ENCODE measurements at regions not wholly inside any gene's neighbourhood (a gene's known extent, or its start where the extent isn't known, plus 50 kb on each side); places are given as distances from the start of the nearest gene placed in this dataset.

DNA sequence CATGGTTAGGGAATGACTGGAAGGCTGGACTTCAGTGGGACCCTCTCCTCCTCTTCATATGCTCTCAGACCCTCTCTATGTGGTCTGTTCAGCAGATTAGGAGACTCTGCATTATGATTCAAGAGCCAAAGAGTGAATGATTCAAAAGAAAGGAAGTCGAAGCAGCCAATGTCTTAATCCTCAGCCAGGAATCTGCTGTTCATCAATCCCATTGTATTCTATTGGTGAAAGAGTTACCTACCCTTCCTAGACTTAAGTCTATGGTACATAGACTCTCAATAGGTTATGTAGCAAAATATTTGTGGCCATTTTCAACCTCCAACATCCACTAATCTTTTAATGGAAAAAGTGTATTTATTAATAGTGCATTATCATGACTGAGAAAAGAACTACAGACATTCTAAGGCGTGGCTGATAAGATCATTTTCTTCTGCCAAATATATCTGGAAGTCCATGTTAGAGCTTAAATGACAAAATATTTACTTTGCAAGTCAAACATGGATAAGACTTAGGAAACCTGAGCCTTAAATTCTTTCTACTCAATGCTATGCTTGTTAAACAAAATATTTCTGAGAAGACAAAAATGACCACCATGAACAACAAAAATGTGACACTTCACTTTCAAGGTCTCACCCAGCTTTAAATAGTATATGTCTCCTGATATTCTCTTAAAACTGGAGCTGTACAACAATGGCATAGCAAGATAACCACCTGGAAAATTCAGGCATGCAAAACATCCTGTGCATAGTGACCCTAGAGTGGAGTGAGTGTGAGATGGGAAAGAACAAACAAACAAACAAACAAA is 1100.6 kb downstream of the GALC start (continued):
- TF ChIP-seq SOX6 (IDR thresholded peaks at IDR 0.05) (no peak), SOX6 (CRISPR knock-in tag; IDR thresholded peaks at IDR 0.05) (peak; percentile 75; the same call in 1 of the 2 replicates), YEATS2 (CRISPR knock-in tag; IDR thresholded peaks at IDR 0.05; ENCODE audit: borderline replicate concordance) (no peak), TSC22D2 (CRISPR knock-in tag; IDR thresholded peaks at IDR 0.05; ENCODE audit: borderline replicate concordance) (no peak), POLR2AphosphoS5 (IDR thresholded peaks at IDR 0.05; ENCODE audit: low read depth, low read length) (no peak), KLF16 (CRISPR knock-in tag; IDR thresholded peaks at IDR 0.05) (peak in 1 of 2 experiments; percentile 36; a peak in 1 of 4 replicates), SKI (IDR thresholded peaks at IDR 0.05; ENCODE audit: partially characterized antibody) (no peak), SNRNP70 (IDR thresholded peaks at IDR 0.05; ENCODE audit: low read depth, low read length) (no peak), ZNF768 (CRISPR knock-in tag; IDR thresholded peaks at IDR 0.05) (no peak), FOXA3 (CRISPR knock-in tag; IDR thresholded peaks at IDR 0.05) (peak; percentile 63), ZNF12 (CRISPR knock-in tag; IDR thresholded peaks at IDR 0.05) (no peak), ELF3 (CRISPR knock-in tag; IDR thresholded peaks at IDR 0.05) (no peak), ARNT2 (CRISPR knock-in tag; IDR thresholded peaks at IDR 0.05; ENCODE audit: low read depth) (no peak), ZNF572 (CRISPR knock-in tag; IDR thresholded peaks at IDR 0.05) (no peak), BORCS8-MEF2B (CRISPR knock-in tag; IDR thresholded peaks at IDR 0.05) (no peak), FOXP1 (IDR thresholded peaks at IDR 0.05) (no peak), FOXP1 (CRISPR knock-in tag; IDR thresholded peaks at IDR 0.05) (peak; percentile 53), SMC3 (IDR thresholded peaks at IDR 0.05; ENCODE audit: low read length) (no peak), NAIF1 (CRISPR knock-in tag; IDR thresholded peaks at IDR 0.05; ENCODE audit: borderline replicate concordance) (no peak), ZBTB7A (CRISPR knock-in tag; IDR thresholded peaks at IDR 0.05) (no peak), HOXA9 (CRISPR knock-in tag; IDR thresholded peaks at IDR 0.05; ENCODE audit: borderline replicate concordance) (no peak)
- TF ChIP-seq, protein P1, sequence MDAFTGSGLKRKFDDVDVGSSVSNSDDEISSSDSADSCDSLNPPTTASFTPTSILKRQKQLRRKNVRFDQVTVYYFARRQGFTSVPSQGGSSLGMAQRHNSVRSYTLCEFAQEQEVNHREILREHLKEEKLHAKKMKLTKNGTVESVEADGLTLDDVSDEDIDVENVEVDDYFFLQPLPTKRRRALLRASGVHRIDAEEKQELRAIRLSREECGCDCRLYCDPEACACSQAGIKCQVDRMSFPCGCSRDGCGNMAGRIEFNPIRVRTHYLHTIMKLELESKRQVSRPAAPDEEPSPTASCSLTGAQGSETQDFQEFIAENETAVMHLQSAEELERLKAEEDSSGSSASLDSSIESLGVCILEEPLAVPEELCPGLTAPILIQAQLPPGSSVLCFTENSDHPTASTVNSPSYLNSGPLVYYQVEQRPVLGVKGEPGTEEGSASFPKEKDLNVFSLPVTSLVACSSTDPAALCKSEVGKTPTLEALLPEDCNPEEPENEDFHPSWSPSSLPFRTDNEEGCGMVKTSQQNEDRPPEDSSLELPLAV (CRISPR knock-in tag; conservative IDR thresholded peaks at IDR 0.05; ENCODE audit: low read depth): no peak
- TF ChIP-seq, protein P2, sequence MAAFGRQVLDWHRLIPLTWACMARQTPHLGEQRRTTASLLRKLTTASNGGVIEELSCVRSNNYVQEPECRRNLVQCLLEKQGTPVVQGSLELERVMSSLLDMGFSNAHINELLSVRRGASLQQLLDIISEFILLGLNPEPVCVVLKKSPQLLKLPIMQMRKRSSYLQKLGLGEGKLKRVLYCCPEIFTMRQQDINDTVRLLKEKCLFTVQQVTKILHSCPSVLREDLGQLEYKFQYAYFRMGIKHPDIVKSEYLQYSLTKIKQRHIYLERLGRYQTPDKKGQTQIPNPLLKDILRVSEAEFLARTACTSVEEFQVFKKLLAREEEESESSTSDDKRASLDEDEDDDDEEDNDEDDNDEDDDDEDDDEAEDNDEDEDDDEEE (CRISPR knock-in tag; IDR thresholded peaks at IDR 0.05): no peak
- TF ChIP-seq, protein P3, sequence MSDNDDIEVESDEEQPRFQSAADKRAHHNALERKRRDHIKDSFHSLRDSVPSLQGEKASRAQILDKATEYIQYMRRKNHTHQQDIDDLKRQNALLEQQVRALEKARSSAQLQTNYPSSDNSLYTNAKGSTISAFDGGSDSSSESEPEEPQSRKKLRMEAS (IDR thresholded peaks at IDR 0.05): no peak
- TF ChIP-seq, protein P4, sequence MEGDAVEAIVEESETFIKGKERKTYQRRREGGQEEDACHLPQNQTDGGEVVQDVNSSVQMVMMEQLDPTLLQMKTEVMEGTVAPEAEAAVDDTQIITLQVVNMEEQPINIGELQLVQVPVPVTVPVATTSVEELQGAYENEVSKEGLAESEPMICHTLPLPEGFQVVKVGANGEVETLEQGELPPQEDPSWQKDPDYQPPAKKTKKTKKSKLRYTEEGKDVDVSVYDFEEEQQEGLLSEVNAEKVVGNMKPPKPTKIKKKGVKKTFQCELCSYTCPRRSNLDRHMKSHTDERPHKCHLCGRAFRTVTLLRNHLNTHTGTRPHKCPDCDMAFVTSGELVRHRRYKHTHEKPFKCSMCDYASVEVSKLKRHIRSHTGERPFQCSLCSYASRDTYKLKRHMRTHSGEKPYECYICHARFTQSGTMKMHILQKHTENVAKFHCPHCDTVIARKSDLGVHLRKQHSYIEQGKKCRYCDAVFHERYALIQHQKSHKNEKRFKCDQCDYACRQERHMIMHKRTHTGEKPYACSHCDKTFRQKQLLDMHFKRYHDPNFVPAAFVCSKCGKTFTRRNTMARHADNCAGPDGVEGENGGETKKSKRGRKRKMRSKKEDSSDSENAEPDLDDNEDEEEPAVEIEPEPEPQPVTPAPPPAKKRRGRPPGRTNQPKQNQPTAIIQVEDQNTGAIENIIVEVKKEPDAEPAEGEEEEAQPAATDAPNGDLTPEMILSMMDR (CRISPR knock-in tag; IDR thresholded peaks at IDR 0.05): no peak
- TF ChIP-seq, protein P5, sequence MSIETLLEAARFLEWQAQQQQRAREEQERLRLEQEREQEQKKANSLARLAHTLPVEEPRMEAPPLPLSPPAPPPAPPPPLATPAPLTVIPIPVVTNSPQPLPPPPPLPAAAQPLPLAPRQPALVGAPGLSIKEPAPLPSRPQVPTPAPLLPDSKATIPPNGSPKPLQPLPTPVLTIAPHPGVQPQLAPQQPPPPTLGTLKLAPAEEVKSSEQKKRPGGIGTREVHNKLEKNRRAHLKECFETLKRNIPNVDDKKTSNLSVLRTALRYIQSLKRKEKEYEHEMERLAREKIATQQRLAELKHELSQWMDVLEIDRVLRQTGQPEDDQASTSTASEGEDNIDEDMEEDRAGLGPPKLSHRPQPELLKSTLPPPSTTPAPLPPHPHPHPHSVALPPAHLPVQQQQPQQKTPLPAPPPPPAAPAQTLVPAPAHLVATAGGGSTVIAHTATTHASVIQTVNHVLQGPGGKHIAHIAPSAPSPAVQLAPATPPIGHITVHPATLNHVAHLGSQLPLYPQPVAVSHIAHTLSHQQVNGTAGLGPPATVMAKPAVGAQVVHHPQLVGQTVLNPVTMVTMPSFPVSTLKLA (IDR thresholded peaks at IDR 0.05): no peak
